ENCODE measurements at regions not wholly inside any gene's neighbourhood (a gene's known extent, or its start where the extent isn't known, plus 50 kb on each side); places are given as distances from the start of the nearest gene placed in this dataset.

DNA sequence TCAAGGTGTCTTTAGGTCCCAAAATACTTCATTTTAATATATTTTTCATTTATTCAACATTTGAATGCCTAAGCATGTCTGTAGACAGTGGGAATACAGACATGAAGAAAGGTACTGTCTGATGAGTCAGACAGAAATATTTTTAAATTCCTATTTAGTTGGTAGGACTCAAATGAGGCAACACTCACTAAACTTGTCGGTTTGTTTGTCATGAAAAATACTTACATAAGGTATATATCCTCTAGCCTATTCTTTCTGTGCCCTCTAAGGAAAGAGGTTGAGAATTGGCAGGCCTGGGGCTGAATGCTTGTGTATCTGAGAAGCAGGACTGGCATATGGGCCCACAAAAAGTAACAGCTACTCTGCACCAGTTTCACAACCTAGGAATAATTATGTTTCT, 423.6 kb upstream of the MDFIC2 start:
- TF ChIP-seq, protein P1, sequence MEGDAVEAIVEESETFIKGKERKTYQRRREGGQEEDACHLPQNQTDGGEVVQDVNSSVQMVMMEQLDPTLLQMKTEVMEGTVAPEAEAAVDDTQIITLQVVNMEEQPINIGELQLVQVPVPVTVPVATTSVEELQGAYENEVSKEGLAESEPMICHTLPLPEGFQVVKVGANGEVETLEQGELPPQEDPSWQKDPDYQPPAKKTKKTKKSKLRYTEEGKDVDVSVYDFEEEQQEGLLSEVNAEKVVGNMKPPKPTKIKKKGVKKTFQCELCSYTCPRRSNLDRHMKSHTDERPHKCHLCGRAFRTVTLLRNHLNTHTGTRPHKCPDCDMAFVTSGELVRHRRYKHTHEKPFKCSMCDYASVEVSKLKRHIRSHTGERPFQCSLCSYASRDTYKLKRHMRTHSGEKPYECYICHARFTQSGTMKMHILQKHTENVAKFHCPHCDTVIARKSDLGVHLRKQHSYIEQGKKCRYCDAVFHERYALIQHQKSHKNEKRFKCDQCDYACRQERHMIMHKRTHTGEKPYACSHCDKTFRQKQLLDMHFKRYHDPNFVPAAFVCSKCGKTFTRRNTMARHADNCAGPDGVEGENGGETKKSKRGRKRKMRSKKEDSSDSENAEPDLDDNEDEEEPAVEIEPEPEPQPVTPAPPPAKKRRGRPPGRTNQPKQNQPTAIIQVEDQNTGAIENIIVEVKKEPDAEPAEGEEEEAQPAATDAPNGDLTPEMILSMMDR (IDR thresholded peaks at IDR 0.05): no peak
- no peak for TF ChIP-seq POLR2A (IDR thresholded peaks at IDR 0.05)
- no peak for TF ChIP-seq POLR2AphosphoS5 (IDR thresholded peaks at IDR 0.05)
